GM19025 (cell line): ENCODE measurements at regions not wholly inside any gene's neighbourhood (a gene's known extent, or its start where the extent isn't known, plus 50 kb on each side); places are given as distances from the start of the nearest gene placed in this dataset.
"Not testable (repeated sequence)": the region's sequence is repeated elsewhere in the genome, so short reads cannot be mapped to it uniquely, and the experiment has no call there.

ENCODE experiments used
- ATAC-seq: cut with Tn5 transposase; IDR thresholded peaks from one replicate; pipeline ENCODE4 v1.9.1; 2021; ENCODE audit warnings: mild to moderate bottlenecking, low read depth, moderate library complexity; ENCODE audit not compliant: unreplicated experiment

DNA sequence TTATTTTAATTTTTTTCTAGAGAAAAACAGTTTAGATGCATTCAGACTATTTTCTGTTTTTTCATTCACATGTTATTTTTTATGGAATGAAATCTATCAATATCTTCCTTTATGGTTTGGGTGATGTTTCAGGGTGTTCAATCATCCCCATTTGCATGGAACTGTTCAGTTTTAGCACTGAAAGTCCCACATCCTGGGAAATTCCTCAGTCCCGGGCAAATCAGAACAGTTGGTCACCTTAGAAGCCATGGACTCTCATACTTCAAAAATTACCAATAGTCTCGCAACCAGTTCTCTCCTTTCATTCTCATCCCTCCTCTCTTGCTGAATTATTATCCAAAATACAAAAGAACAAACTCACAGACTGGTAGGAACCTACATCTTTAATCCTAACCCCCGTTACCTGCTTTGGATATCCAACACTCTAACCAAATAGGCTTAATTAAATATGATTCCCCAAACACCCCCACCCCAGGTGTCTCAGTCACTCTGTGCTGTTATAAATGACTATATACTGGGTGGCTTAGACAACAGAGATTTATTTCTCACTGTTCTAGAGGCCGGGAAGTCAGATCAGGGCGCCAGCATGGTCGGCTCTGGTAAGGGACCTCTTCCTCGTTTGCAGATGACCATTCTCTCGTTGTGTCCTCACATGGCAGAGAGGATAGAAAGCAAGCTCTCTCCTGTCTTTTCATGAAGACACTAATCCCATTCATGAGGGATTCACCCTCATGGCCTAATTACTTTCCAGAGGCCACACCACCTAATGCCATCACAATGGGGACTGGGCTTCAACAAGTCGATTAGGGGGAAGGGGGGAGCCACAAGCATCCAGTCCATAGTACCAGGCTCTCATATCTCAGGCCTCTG, 57.7 kb upstream of the SLC1A4 start:
- ATAC-seq = no peak

DNA sequence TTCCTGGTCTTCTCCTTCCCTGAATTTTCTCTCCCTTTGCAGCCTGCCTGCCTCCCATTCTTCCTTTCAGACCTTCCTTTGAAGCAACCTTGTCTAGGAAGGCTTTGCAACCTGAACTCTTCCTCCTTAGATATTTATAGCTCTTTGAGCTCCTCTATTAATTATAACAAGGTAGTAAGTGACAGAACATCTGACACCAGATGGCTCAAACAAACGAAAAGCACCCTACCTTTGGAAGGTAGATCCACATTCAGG, 57.2 kb upstream of the SLC1A4 start:
- no peak for ATAC-seq

DNA sequence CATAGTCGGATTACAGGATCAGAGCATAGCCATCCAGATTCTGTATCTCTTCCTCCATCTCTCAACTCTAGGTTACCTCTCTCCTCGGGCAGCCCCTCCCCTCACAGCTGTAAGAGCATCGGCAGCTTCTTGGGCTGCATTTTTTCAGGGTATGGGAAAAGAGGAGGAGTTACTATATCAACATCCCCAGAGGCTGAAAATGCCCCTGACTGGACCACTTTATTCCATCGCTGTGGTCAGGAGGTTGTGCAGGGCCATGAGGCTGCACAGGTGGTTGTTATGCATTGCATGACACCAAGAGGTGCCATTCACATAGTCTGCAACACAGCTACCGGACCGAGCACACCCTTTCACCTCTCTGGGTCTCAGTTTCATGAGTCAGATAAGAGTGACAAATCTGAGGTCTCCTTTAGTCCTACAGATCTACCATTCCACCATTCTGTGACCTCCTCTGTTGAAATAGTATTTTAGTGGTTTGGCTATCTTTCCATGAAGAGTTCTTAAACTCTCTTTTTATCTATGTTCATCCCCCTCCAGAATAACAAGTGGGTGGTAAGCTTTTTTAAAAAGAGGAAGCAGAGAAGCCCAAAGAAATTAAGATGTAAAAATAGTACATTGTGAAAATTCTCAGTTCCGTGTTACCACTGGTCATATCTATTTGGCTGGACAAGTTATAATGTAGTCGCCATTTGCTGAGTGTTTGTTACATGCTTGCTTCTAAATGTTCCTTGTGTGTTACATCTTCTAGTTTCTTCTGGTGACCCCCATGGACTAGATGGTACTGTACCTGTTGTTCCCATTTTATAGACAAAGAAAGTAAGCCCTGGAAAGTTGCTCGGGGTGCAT, 56.6 kb upstream of the SLC1A4 start:
- ATAC-seq = peak; percentile 87

DNA sequence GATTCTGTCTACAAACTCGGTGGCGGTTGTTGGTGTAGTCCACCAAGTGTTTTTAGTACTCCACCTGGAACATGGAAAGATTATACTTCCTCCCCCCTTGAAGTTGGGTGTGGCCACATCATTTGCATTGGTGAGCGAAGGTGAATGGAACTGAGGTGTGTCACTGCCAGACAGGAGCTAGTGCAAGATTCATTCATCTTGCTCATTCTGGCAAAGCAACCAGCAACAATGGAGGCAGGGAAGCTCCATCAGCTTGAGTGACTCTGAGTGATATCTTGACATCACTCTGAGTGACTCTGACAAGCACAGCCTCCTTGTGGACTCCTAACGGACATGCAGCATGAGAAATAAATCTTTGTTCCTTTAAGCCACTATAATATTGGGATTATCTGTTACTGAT, 54.7 kb upstream of the SLC1A4 start:
- no peak for ATAC-seq

DNA sequence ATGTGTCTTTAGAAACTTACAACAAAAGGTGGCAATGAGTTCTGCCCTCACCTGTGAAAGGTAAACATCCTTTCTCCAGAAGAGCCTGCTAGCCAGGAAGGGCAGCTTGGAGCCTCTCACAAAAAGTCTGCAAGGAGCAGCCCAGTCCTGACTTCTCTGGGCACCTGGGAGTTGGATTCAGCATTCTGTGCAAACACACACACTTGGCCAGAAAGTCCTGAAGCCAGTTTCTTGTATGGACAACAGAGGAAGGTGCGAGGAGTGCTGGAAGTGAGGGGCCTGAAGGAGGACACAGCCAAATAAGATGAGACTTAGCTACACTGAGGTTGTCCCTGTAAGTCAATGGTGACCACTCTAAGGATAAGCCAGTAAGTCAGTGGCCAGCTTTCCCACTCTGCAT, 52.4 kb upstream of the SLC1A4 start:
- ATAC-seq = no peak

DNA sequence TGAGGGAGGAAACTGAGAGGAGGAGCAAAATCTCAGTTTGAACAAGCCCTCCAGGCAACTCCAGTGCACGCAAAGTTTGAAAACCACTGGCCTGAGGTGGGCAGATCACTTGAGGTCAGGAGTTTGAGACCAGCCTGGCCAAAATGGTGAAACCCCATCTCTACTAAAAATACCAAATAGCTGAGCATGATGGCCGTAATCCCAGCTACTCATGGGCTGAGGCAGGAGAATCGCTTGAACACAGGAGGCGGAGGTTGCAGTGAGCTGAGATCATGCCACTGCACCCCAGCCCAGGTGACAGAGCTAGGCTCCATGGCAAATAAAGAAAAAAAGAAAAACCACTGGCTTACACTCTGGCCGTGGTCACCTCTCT, 51.9 kb upstream of the SLC1A4 start:
- ATAC-seq = not testable (repeated sequence)

DNA sequence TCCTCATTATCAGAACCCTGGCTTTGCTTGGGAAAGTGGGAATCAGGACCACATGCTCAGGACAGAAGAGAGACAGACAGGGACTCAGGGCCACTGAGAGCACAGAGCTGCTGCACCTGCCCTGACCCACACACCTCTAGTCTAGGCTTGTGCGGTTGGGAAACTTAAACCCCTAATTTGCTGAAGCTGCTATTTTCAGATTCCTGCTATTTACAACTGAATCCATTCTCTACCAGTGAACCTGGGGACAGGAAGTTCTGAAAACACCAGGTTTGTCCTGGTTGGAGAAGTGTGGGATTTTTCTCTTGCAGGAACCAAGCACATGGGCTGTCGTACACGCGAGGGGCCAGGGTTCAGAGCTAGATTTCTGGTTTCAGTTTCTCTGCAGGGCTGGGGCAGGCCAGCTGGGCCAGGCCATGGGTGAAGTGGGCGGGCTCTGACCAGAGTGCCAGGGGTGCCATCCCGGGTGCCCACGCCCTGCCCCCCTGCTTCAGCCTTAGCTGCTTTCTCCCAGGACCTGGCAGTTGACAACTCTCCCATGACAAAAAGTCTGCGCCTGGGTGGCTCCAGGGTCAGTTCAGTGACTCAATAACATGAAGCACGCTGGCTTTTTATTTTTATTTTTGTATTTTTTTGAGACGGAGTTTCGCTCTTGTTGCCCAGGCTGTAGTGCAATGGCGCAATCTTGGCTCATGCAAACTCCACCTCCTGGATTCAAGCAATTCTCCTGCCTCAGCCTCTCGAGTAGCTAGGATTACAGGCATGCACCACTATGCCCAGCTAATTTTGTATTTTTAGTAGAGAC, 51.3 kb upstream of the SLC1A4 start:
- ATAC-seq = peak; percentile 62

DNA sequence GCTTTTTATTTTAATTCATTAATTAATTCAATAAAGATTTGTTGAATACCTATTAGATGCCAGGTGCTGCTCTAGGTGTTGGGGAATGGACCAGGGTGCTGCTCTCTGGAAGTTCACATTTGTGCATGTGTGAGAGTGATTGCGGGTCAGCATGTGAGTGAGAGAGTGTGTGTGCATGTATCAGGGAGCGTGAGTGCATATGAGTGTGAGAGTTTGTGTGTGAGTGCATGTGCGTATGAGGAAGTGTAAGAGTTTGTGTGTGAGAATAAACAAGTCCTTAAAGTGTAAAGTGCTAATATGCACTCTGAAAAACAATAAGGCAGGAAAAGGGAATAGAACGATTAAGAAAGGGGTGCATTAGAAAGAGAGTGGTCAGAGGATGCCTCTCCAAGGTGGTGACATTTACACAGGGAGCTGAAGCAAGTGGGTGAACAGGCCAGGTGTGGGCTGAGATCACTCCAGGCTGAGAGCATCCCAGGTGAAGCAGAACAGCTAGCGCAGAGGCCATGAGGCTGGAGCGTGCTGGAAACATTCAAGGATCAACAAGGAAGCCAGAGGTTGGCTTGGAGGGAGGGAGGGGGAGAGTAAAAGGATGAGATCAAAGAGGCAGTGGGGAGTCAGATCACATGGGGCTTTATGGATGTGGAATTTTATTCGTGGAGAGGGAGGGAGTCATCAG, 50.5 kb upstream of the SLC1A4 start:
- ATAC-seq = no peak

DNA sequence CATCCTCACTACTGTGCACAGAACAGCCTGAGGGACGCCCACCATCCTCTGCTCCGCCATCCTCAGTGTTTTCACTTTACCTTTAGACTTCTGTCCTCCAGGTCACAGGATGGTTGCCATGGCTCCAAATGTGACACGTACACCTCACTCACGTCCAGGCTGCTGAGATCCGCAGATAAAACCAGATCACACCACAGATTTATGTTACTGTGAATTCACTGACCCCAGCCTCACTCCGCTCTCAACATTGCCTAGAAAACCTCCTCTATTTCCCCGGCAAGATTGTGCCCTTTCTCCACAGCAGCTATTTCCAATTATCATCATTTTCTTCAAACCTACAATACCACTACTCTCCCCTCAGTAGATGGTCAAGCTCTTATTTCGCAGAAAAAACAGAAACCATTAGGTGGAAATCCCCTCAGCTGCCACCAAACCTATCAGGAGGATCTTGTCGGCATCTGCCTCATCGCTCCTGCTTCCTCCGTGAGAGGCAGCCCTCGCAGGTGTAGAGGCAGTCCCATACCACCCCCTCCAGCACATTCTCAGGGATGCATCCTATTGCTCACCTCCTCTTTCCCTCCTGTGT, 49.8 kb upstream of the SLC1A4 start:
- peak; percentile 50 for ATAC-seq
